ENCODE measurements at regions not wholly inside any gene's neighbourhood (a gene's known extent, or its start where the extent isn't known, plus 50 kb on each side); places are given as distances from the start of the nearest gene placed in this dataset.

GRCh38 chr11:92897487-92897886 lies 72.0 kb upstream of the MTNR1B start:
- TF ChIP-seq CTCF (IDR thresholded peaks at IDR 0.05; ENCODE audit: insufficient read depth, low read length, poor library complexity, severe bottlenecking) (no peak), EZH2phosphoT487 (conservative IDR thresholded peaks at IDR 0.05; ENCODE audit: low read length) (no peak)

Measured in SU-DHL-6 (cell line).